ENCODE measurements at regions not wholly inside any gene's neighbourhood (a gene's known extent, or its start where the extent isn't known, plus 50 kb on each side); places are given as distances from the start of the nearest gene placed in this dataset.

DNA sequence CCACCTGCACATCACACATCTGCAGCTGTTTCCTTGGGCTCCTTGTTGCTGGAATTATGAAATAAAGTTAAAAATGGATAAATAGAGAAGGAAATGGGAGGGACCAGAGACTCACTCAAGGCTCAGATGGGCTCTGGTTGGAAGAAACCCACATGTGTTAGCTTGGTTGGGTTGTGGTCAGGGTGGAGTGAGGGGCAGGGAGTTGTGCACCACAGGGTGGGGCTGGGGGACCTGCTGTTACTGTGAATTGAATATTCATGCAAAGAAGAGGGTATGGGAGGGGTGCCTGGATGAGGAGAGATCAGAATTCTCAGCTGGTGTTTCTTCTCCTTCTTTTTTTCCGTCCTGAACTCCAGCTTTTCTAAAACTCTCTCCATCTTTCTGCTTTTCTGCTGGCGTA, 320.7 kb downstream of the MAP2K4 start:
- TF ChIP-seq, protein P1, sequence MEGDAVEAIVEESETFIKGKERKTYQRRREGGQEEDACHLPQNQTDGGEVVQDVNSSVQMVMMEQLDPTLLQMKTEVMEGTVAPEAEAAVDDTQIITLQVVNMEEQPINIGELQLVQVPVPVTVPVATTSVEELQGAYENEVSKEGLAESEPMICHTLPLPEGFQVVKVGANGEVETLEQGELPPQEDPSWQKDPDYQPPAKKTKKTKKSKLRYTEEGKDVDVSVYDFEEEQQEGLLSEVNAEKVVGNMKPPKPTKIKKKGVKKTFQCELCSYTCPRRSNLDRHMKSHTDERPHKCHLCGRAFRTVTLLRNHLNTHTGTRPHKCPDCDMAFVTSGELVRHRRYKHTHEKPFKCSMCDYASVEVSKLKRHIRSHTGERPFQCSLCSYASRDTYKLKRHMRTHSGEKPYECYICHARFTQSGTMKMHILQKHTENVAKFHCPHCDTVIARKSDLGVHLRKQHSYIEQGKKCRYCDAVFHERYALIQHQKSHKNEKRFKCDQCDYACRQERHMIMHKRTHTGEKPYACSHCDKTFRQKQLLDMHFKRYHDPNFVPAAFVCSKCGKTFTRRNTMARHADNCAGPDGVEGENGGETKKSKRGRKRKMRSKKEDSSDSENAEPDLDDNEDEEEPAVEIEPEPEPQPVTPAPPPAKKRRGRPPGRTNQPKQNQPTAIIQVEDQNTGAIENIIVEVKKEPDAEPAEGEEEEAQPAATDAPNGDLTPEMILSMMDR (IDR thresholded peaks at IDR 0.05): no peak
- TF ChIP-seq TCF7L2 (IDR thresholded peaks at IDR 0.05; ENCODE audit: low read depth, low read length): no peak
